Natural killer cell treated with Interleukin-12 subunit alpha and Interleukin-12 subunit beta and Interleukin-15 and Interleukin-18, amount 100 ng/mL, for 72 hours (primary cell): ENCODE measurements at regions not wholly inside any gene's neighbourhood (a gene's known extent, or its start where the extent isn't known, plus 50 kb on each side); places are given as distances from the start of the nearest gene placed in this dataset.
"Not testable (repeated sequence)": the region's sequence is repeated elsewhere in the genome, so short reads cannot be mapped to it uniquely, and the experiment has no call there.

Source experiments
- ATAC-seq, 2 donors: fragments of 150-1000 bp; cut with Tn5 transposase in 1 of 2; sonication (Bioruptor Pico), chemical (Tn5 transposase) in 1 of 2; 2 replicates each; pipeline ENCODE4 v1.10.0; 2021
- DNase-seq: peaks from one replicate; pipeline ENCODE4 v3.0.0; 2022; ENCODE audit warnings: low spot score
- H3K27ac Mint-ChIP-seq, 2 donors: 1 replicate in 1 of 2; 2 replicates in 1 of 2; pipeline ENCODE4 v1.8.0; 2022; ENCODE audit warnings: mixed read lengths in 2 of 2, mild to moderate bottlenecking in 1 of 2, moderate library complexity in 1 of 2
- H3K27me3 Mint-ChIP-seq, 2 donors: 1 replicate in 1 of 2; 2 replicates in 1 of 2; pipeline ENCODE4 v1.8.0; 2022; ENCODE audit warnings: mixed read lengths in 2 of 2
- H3K36me3 Mint-ChIP-seq: one replicate; pipeline ENCODE4 v1.8.0; 2022; ENCODE audit warnings: mixed read lengths
- H3K4me1 Mint-ChIP-seq, 2 donors: 1 replicate in 1 of 2; 2 replicates in 1 of 2; pipeline ENCODE4 v1.8.0; 2022; ENCODE audit warnings: low read depth in 2 of 2, mixed read lengths in 2 of 2, mild to moderate bottlenecking in 1 of 2
- H3K4me3 Mint-ChIP-seq: one replicate; pipeline ENCODE4 v1.8.0; 2022; ENCODE audit warnings: mixed read lengths
- H3K9me3 Mint-ChIP-seq: 2 replicates; pipeline ENCODE4 v1.8.0; 2022; ENCODE audit warnings: mixed read lengths

DNA sequence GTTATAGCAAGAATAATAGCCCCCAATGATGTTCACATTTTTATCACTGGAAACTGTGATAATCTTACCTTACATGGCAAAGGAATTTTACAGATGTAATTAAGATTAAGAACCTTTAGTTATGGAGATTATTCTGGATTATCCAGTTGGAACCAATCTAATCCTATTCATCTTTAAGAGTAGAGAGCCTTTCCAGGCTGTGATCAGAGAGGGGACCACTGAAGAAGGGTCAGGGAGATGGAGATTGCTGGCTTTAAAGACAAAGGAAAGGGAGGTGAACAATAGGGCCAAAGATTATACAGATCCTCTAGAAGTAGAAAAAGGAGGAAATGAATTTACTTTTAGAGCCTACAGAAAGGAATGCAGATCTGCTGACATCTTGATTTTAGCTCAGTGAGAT, 253.5 kb upstream of the GRIN3A start:
- no peak overlapping the region for H3K4me3 Mint-ChIP-seq
- no peaks in the 10 kb centered on the region for H3K27me3 Mint-ChIP-seq
- peaks cover 9% of the 10 kb centered on the region for H3K9me3 Mint-ChIP-seq
- H3K36me3 Mint-ChIP-seq = no peaks in the 10 kb centered on the region
- no peak for ATAC-seq
- no peak overlapping the region for H3K27ac Mint-ChIP-seq
- no peak for DNase-seq
- no peaks in the 10 kb centered on the region for H3K4me1 Mint-ChIP-seq

- DNase-seq (no peak), ATAC-seq (no peak)
- H3K9me3 Mint-ChIP-seq = no peaks in the 10 kb centered on the region
- no peaks in the 10 kb centered on the region for H3K27me3 Mint-ChIP-seq
- H3K4me3 Mint-ChIP-seq = no peak overlapping the region
- no peaks in the 10 kb centered on the region for H3K36me3 Mint-ChIP-seq
- no peak overlapping the region for H3K27ac Mint-ChIP-seq
- no peaks in the 10 kb centered on the region for H3K4me1 Mint-ChIP-seq
These were observed 239.3 kb upstream of the GRIN3A start for GRCh38 chr9:101977614-101978210.

GRCh38 chr9:101970609-101971008, 232.2 kb upstream of the GRIN3A start:
- ATAC-seq (no peak), DNase-seq (no peak)
- Mint-ChIP-seq H3K27me3 (no peaks in the 10 kb centered on the region), H3K4me3 (no peak overlapping the region), H3K27ac (no peak overlapping the region), H3K4me1 (no peaks in the 10 kb centered on the region), H3K9me3 (no peaks in the 10 kb centered on the region), H3K36me3 (no peaks in the 10 kb centered on the region)

GRCh38 chr9:101968392-101968791, 229.9 kb upstream of the GRIN3A start:
- H3K9me3 Mint-ChIP-seq = peaks cover 6% of the 10 kb centered on the region
- no peak overlapping the region for H3K4me3 Mint-ChIP-seq
- DNase-seq (no peak), ATAC-seq (no peak)
- no peaks in the 10 kb centered on the region for H3K27me3 Mint-ChIP-seq
- H3K36me3 Mint-ChIP-seq = no peaks in the 10 kb centered on the region
- no peaks in the 10 kb centered on the region for H3K4me1 Mint-ChIP-seq
- H3K27ac Mint-ChIP-seq = no peak overlapping the region

DNA sequence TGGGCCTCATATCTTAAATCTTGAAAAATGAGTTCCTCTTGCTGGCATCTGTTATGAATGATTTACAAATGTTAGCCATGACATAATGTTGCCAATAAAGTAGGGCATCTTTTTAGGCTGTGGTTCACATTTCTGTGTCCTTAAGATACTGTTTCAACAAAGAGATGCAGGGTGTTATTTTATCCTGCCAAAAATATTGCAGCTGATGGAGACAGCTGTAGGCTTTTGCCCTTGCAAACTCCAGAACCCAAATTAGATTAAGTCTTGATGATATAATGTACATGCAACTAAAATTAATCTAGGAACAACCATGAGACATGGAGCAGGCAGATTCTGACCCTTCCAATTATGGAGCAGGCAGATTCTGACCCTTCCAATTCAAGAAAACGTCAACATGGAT, 228.2 kb upstream of the GRIN3A start:
- DNase-seq (no peak), ATAC-seq (no peak)
- no peaks in the 10 kb centered on the region for H3K27me3 Mint-ChIP-seq
- no peaks in the 10 kb centered on the region for H3K4me1 Mint-ChIP-seq
- H3K27ac Mint-ChIP-seq = no peak overlapping the region
- H3K9me3 Mint-ChIP-seq = peaks cover 6% of the 10 kb centered on the region
- no peaks in the 10 kb centered on the region for H3K36me3 Mint-ChIP-seq
- H3K4me3 Mint-ChIP-seq = no peak overlapping the region

DNA sequence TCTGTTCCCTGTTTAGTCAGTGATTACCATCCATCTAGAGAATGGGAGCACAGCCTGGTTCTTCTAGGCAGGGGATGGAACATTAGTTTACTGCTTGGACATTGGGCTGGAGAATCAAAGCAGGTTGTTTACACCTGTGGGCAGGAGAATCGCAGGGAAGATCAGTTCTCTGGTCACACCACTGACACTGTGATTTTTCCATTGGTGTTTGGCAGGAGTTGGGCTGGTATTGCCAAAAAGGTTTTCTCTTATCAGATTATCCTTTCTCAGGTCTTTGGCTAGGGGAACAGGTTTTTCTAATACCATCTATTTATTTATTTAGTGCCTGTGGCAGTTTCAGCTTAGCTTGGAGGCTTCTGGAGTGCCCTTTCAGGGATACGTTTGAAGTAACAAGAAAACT, 219.3 kb upstream of the GRIN3A start:
- Mint-ChIP-seq H3K27ac (no peak overlapping the region), H3K4me1 (no peaks in the 10 kb centered on the region), H3K27me3 (no peaks in the 10 kb centered on the region), H3K4me3 (no peak overlapping the region), H3K36me3 (no peaks in the 10 kb centered on the region), H3K9me3 (peaks cover 6% of the 10 kb centered on the region)
- no peak for ATAC-seq
- DNase-seq = no peak

- Mint-ChIP-seq H3K36me3 (no peaks in the 10 kb centered on the region), H3K27ac (no peak overlapping the region), H3K4me3 (no peak overlapping the region), H3K9me3 (peaks cover 18% of the 10 kb centered on the region), H3K4me1 (no peaks in the 10 kb centered on the region), H3K27me3 (no peaks in the 10 kb centered on the region)
- no peak for ATAC-seq
- no peak for DNase-seq
These were observed 213.2 kb upstream of the GRIN3A start for GRCh38 chr9:101951598-101951997.

DNA sequence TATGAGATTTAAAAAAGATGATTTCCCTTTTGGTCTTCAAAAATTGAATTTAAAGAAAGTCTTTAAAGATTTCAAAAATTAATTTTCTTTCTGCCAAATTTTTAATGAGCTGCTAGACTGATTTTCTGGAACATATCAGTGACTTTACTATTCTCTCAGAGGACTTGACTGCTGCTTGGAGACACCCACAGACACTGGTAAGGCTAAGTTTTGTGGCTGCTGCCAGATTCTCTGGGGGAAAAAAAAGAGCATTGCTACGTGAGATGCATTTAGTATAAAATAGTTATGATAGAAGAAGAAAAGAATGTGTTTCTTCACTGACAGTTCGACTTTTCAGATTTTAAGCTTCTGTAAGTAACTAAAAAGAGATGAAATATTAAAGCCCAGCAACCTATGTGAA, 193.3 kb upstream of the GRIN3A start:
- no peaks in the 10 kb centered on the region for H3K27me3 Mint-ChIP-seq
- no peak for ATAC-seq
- H3K4me1 Mint-ChIP-seq = no peaks in the 10 kb centered on the region
- no peak for DNase-seq
- H3K9me3 Mint-ChIP-seq = peaks cover 9% of the 10 kb centered on the region
- H3K4me3 Mint-ChIP-seq = no peak overlapping the region
- H3K36me3 Mint-ChIP-seq = no peaks in the 10 kb centered on the region
- H3K27ac Mint-ChIP-seq = no peak overlapping the region

DNA sequence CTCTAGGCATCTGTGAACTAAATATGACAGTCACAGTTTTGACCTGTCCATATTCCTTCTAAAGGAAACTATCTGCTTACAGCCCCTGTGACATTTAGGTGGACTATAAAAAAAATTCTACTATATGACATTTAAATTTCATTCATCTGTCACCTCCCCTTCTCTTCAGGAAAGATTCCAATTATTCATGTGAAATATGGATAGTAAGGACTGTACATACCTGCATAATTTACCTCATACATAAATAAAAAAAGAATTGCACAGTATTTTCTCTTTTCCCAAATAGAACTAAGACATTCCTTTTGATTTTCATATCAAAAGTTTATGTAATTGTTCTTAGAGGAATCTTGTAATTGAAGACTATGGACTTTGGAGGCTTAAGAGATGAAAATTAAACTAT, 192.3 kb upstream of the GRIN3A start:
- no peak for DNase-seq

DNA sequence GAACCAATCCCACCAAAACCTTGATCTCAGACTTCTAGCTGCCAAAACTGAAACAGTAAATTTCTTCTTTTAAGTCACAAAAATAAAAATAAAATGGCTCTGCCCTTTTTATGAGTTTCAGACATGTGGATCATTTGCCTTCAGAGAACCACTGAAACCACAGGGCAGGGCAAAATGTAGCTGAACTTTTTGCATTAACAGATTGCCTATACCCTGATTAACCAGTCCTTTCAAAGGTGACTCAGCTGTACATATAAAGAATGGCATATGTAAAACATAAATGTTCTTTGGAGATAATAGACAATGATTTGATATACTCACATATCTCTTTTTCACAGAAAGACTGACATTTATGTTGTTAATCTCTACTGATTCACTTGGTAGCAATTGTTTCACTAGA, 187.1 kb upstream of the GRIN3A start:
- DNase-seq (no peak), ATAC-seq (no peak)
- Mint-ChIP-seq H3K9me3 (no peaks in the 10 kb centered on the region), H3K4me1 (no peaks in the 10 kb centered on the region), H3K36me3 (no peaks in the 10 kb centered on the region), H3K4me3 (no peak overlapping the region), H3K27ac (no peak overlapping the region), H3K27me3 (no peaks in the 10 kb centered on the region)

More for the DNA sequence above, 192.3 kb upstream of the GRIN3A start:
- H3K36me3 Mint-ChIP-seq = no peaks in the 10 kb centered on the region
- no peak overlapping the region for H3K4me3 Mint-ChIP-seq
- H3K27me3 Mint-ChIP-seq = no peaks in the 10 kb centered on the region
- peaks cover 9% of the 10 kb centered on the region for H3K9me3 Mint-ChIP-seq
- ATAC-seq = no peak
- no peaks in the 10 kb centered on the region for H3K4me1 Mint-ChIP-seq
- no peak overlapping the region for H3K27ac Mint-ChIP-seq

DNA sequence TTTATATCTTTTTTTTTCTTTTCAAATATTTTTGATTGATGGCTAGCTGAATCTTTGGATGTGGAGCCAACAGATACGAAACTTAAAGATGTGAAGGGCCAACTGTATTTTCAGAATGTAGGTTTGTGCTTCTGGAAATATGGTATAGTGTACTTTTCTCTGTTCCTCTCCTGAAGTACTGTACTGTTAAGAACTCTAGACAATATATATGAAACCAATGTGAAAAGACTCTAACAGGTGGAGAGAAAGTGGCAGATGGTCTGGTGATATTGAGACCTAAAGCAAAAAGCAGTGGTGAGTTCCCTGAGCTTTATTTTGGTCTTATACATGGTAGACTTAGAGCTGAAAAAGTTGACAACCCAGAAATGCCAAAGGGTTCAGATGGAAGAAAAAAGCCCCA, 185.0 kb upstream of the GRIN3A start:
- ATAC-seq (no peak), DNase-seq (no peak)
- H3K4me3 Mint-ChIP-seq = no peak overlapping the region
- peaks cover under 1% of the 10 kb centered on the region for H3K9me3 Mint-ChIP-seq
- H3K4me1 Mint-ChIP-seq = no peaks in the 10 kb centered on the region
- no peak overlapping the region for H3K27ac Mint-ChIP-seq
- no peaks in the 10 kb centered on the region for H3K27me3 Mint-ChIP-seq
- H3K36me3 Mint-ChIP-seq = peaks cover 9% of the 10 kb centered on the region

- ATAC-seq, H3K27ac Mint-ChIP-seq, H3K36me3 Mint-ChIP-seq, H3K27me3 Mint-ChIP-seq, DNase-seq, H3K4me3 Mint-ChIP-seq, H3K4me1 Mint-ChIP-seq: not testable (repeated sequence)
- H3K9me3 Mint-ChIP-seq = peaks cover 18% of the 10 kb centered on the region
These were observed 178.5 kb upstream of the GRIN3A start for GRCh38 chr9:101916948-101917347.

DNA sequence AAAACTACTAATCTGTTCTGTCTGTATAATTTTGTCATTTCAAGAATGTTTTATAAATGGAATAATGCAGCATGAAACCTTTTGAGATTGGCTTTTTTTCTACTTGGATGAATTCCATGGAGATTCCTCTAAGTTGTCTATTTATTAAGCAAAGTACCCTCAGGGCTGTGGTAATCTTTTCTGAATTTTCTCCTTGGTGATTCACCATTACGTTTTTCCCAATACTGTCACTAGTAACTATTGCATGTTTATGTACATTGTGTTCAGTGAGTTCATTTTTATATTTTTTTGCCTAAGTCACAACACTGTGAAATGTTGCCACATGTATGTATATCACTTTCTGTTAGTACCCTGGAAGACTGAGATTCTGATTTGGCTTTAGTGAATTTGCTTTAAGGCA, 177.0 kb upstream of the GRIN3A start:
- no peaks in the 10 kb centered on the region for H3K27me3 Mint-ChIP-seq
- peaks cover 9% of the 10 kb centered on the region for H3K36me3 Mint-ChIP-seq
- ATAC-seq (no peak), DNase-seq (no peak)
- no peak overlapping the region for H3K4me3 Mint-ChIP-seq
- no peak overlapping the region for H3K27ac Mint-ChIP-seq
- peaks cover 22% of the 10 kb centered on the region for H3K9me3 Mint-ChIP-seq
- no peaks in the 10 kb centered on the region for H3K4me1 Mint-ChIP-seq

DNA sequence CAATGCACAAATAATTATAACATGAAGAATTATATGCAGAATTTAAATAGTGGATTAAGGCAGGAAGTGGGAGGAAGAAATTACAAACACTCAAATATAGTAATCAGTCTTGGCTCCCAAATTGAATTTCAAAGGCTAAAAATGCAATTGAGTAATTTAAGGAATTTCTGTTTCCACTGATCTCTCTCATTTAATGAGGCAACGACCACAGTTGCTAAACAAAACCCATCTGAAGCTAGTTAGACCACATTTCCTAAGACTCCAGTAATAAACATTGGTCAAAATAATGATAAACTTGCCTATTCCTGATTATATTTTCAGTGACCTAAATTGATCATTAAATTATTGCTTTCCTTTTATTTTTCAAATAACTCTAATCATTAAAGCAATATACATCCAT, 174.3 kb upstream of the GRIN3A start:
- Mint-ChIP-seq H3K27me3 (no peaks in the 10 kb centered on the region), H3K9me3 (peaks cover 19% of the 10 kb centered on the region), H3K4me3 (no peak overlapping the region), H3K36me3 (no peaks in the 10 kb centered on the region), H3K27ac (no peak overlapping the region), H3K4me1 (no peaks in the 10 kb centered on the region)
- ATAC-seq (no peak), DNase-seq (no peak)

DNA sequence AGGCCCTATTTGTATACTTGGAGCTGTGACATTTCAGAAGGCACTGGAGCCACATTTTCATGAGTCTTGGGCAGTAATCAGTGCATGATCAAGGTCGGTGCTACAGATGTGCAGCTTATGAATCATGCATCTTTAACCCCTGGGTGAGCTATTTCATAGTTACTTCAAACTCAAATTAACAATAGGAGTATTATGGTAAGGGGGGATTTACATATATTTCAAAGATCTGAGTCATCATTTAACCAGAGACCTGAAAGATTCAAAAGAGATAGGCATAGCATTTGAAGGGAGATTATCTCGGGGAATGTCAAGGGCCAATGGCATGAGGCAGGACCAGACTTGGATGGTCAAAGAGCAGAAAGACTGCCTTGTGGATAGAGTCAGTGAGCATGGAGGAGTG, 169.0 kb upstream of the GRIN3A start:
- no peaks in the 10 kb centered on the region for H3K36me3 Mint-ChIP-seq
- H3K4me1 Mint-ChIP-seq = no peaks in the 10 kb centered on the region
- H3K27ac Mint-ChIP-seq = no peak overlapping the region
- ATAC-seq (no peak), DNase-seq (no peak)
- peaks cover 17% of the 10 kb centered on the region for H3K9me3 Mint-ChIP-seq
- no peak overlapping the region for H3K4me3 Mint-ChIP-seq
- H3K27me3 Mint-ChIP-seq = no peaks in the 10 kb centered on the region
